NCI-H2196 (cell line): ENCODE measurements at regions not wholly inside any gene's neighbourhood (a gene's known extent, or its start where the extent isn't known, plus 50 kb on each side); places are given as distances from the start of the nearest gene placed in this dataset.
"Not testable (repeated sequence)": the region's sequence is repeated elsewhere in the genome, so short reads cannot be mapped to it uniquely, and the experiment has no call there.

Experiments used
- DNase-seq: peaks from one replicate; lab custom pipeline; 2025; ENCODE audit not compliant: unreplicated experiment; lab: John Stamatoyannopoulos, UW

GRCh38 chr10:9229702-9230244 lies 1175.3 kb downstream of the GATA3 start:
- DNase-seq, result no peak

DNA sequence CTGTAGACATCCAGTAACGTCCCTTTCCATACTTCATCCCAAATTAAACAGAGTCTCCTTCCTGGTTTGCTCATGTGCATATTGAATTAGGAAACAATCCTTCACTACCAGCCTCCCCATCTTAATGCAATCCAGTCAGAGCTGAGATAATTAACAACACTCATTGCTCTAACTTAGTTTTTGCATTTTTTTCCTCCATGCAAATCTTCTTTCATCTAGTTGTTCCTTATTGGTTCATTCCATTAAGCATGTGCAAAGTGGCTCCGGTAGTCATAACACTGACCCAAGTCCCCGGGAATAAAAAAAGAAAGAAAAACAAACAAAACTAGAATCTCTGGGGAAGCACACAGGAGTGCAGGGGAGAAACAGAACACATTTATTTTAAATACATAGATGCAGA lies 1176.1 kb downstream of the GATA3 start:
- DNase-seq, result no peak

DNA sequence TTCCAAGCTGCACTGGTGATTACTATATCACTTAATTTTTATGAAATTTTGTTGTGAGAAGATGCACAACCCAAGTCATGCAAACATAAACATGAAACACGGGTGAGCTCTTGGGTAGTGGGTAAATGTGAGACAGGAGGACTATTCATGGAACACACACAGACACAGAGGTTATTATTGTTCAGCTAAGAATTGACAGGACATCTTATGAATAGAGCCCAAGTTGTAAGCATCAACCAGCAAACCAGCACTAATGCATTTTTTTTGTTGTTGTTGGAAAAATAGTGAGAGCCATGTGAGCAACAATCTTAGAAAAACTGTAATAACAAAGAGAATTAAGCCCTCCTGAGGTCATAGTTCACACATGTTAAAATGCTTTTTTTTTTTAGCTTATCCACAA lies 1179.7 kb downstream of the GATA3 start:
- DNase-seq, result no peak

DNA sequence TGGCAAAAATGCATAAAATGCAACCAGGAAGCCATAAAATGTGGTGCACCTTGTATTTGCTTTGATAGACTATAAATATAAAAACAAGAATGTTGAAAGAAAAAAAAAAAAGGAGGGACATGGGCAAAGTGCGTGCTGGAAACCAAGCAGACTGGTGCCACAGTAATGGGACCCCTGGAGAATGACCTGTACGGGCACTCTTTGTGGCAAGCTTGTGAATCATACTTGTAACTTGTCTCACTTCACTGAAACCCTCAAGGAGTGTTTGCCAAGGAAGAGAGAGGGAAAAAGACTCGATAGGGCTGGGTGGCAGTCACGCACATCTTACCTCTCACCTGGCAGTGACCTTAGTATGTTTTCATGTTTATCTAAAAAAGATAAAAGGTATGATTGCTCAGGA lies 1183.6 kb downstream of the GATA3 start:
- no peak for DNase-seq

DNA sequence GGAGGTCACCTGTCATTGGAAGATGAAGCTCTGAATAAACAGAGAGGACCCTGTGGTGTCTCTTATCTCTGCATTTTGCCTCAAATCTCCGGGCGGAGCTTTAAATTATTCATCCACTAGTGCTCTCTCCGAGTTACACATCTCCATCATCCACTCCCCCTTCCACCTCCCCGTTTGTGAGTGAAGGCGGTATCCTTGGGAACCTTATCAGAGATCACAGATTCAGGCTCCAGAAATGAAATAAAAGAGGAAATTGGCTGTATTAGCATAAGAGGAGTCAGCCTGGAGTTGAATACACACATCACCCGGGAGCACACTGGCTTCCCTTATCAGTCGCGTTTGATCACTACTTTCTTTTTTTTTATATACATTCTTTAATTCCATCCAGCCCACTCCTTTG lies 1184.8 kb downstream of the GATA3 start:
- DNase-seq, result no peak

GRCh38 chr10:9243941-9244411 lies 1189.5 kb downstream of the GATA3 start:
- DNase-seq, result no peak

DNA sequence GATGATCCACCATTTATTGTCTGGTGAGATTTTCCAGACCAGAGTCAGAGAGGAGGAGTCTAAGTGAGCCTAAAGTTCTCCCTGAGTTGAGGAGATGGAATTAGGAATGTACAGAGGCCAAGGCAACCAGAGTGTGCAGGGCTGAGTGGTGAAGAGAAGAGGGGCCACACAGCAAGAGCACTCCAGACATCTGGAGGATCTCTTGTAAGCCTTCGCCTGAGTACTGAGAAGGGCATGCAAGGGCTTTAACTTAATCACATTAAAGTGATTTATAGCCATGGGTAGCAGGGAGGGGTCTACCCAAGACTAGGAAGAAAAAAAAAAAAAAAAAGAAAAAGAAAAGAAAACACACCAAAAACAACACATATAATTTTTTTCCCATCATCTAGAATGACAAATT lies 1190.4 kb downstream of the GATA3 start:
- DNase-seq, result no peak

- no peak for DNase-seq
These were observed 1198.6 kb downstream of the GATA3 start for GRCh38 chr10:9253121-9253520.

DNA sequence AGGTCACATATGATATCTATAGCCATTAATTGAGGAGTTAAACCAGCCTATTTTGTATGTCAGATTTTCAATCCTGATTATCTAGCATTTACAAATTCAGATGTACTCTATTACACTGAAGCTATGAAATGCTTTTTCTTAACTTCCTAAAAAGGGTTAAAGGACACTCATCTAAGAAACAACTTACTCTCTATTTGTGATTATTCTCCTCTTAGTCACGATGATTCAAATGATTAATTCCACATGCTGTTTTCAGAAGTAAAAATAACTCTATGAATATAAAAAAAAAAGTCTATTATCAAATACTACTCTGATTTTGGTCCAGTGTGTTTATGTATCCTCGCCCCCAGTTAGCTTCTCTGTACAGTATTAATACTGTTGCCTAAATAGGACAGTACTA lies 1199.9 kb downstream of the GATA3 start:
- no peak for DNase-seq

DNA sequence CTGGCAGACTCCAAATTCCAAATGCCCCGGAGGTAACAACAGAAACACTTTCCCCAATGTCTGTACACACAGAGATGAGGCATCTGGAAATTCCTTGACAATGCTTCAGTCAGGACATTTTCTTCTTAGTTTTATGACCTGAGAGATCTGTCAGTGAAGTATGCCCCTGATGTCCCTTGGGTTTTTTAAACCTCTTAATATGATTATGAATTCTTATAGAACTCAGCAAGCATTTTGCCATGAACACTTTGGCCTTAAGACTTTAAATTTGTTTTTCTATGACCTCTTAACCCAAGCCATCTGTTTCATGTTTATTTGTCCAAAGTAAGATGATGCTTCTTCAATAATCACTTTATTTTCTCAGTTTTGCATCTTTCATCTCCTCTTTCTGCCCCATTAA lies 1206.2 kb downstream of the GATA3 start:
- DNase-seq, result no peak

DNA sequence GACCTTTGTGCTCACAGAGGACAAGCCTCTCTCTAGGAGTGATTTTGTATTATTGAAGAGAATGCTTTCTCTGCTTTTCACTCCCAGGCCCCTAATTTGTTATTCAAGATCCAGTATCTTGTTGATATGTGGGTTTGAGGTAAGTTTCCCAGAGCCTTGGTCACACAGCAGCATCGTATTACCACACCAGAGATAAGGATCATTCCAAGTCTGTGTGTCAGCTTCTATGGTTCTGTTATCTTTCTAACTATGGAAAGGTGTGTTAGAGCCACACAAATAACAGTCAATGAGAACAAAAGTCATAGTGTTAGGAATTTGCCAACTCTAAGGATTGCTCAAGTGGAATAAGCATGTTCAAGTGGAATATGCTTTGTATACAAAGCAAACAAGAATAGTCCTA lies 1208.3 kb downstream of the GATA3 start:
- DNase-seq, result no peak

DNA sequence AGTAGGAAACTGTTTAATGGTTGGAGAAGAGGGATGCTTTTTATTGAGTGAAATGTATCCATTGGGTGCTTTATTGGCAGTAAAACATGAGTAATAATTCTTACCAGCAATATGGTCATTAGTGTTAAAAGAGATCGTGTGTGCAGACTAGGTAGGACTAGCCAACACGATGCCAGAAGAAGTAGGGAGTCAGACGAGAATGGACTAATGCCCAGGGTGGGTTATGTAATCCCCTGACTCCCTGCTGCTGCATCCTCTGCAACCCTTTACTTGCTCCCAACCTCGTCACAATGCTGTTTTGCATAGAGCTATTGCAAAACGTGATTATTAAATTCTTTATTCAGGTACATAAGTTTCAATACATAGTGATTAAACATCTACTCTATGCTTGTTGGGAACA lies 1213.7 kb downstream of the GATA3 start:
- no peak for DNase-seq

GRCh38 chr10:9273126-9273833 lies 1218.8 kb downstream of the GATA3 start:
- DNase-seq, result not testable (repeated sequence)

DNA sequence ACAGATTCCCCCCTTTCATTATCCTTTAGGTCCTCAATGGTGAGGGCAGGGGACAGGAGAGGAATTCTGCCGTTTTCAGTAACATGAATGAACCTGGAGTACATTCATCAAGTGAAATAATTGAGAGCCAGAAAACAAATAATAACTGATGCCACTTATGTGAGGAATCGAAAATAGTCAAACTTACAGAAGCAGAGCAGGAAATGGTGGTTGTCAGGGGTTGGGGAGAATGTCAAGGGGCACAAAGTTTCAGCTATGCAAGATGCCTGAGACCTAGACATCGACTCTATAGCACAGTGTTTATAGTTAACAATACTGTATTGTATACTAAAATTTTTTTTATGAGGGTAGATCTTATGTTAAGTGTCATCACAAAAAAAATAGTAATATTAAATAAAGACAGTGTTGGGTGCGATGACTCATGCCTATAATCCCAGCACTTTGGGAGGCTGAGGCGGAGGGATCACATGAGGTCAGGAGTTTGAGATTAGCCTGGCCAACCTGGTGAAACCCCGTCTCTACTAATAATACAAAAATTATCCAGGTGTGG lies 1219.8 kb downstream of the GATA3 start:
- DNase-seq, result no peak

GRCh38 chr10:9275861-9276260 lies 1221.4 kb downstream of the GATA3 start:
- no peak for DNase-seq

DNA sequence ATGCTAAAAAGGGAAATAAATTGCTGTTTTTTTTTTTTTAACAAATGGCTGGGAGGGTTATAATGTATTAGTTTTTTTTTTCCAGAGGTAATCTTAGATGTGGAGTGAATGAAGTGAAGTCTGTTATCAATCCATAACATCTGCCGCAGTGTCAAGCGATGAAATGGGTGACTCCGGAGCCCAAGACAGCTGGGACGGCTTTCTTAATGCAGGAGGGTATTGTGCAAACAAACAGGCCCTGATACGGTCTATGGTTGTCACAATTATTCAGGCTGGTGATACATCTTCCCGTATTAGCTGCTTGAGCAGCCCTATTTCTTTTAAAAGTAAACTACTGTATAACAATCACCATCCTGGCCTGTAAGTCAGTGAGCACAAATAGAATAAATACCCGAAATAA lies 1231.2 kb downstream of the GATA3 start:
- DNase-seq, result no peak

DNA sequence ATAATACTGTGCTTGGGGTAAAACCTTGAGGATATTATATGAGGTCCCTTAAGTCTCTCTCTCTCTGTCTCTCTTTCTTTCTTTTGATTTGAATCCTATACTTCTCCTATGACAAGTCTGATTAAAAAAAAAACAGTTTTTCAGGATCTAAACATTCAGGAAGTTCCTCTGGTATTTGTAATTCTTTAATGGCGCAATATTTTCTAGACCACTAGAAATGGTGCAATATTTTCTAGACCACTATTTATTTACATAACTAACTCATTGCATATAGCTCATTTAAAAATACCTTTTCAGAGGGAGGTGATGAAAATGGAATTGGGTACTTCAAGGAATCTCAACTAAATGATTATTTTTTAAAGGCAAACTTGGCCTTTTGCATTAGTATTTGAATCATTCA lies 1235.3 kb downstream of the GATA3 start:
- DNase-seq, result no peak

DNA sequence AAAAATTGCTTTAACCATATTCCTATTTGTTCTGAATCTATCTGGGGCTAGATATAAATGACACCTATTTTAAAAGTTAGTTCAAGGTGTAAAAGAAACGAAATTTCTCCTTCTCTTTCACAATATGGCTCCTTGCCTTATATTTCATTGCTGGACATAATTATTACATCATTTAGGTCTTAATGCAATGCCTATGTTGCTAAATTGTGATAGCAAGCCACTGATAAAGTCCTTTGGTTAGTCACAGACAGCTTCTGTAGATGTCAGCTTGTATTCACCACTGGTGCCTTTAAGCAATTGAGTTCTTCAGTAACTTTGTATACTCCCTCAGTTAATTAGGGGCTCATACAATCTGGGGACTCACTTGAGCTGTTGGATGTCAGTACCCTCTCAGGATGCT lies 1236.6 kb downstream of the GATA3 start:
- DNase-seq, result no peak

GRCh38 chr10:9294132-9294663 lies 1239.7 kb downstream of the GATA3 start:
- DNase-seq, result no peak

DNA sequence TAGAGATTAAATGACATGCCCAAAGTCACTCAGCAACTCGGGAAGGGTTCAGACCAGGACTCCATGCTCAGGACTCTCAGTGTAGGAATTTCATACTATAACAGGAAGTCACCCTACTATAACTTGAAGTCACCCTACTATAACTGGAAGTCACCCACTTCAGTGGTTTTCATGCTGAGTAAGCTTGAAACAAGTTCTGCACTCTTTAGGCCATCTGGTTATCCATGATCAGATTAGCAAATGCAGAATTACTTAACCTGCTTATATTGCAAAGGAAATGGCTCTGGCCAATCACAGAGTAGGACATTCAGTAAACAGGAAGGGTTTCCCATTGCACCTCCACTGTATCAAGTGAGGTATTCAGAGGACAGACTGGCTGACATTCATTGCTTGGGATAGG lies 1240.4 kb downstream of the GATA3 start:
- DNase-seq, result no peak

DNA sequence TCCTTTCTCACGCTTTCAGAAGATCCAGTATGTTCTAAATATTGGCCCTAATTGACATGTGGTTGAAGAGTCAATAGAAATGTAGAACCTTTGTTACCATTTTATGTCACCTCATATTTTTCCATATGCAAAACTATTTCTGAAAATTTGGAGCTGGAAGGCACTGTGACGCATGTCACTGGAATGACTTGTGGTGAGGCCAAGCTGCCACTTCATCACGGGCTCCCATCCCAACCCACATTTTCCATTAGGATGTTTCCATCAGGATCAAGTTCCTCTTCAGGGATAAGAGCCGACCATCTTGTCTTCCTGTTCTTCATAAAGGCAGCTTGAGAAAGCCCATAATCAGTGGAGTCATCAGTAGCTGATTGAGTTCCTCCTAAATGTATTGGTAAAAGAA lies 1241.7 kb downstream of the GATA3 start:
- no peak for DNase-seq

DNA sequence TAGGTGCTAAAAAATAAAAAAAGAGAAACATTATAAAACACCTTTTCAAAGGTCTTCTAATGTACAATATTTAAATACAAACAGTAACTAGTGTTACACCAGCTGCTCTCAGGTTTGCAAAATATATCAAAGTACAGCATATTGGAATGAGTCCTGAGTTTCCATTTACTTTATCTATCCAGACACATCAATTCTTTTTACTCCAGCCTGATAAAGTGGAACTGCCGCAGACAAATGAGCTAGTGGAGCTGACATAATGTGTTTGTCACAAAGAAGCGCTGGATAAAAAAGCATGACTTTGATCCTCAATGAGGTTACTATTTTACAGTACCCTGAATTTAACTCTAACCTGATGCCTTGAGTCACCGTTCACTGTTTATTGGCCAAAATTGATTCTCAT lies 1243.1 kb downstream of the GATA3 start:
- DNase-seq, result no peak

GRCh38 chr10:9299966-9300365 lies 1245.5 kb downstream of the GATA3 start:
- DNase-seq, result no peak
